ENCODE measurements at regions not wholly inside any gene's neighbourhood (a gene's known extent, or its start where the extent isn't known, plus 50 kb on each side); places are given as distances from the start of the nearest gene placed in this dataset.

DNA sequence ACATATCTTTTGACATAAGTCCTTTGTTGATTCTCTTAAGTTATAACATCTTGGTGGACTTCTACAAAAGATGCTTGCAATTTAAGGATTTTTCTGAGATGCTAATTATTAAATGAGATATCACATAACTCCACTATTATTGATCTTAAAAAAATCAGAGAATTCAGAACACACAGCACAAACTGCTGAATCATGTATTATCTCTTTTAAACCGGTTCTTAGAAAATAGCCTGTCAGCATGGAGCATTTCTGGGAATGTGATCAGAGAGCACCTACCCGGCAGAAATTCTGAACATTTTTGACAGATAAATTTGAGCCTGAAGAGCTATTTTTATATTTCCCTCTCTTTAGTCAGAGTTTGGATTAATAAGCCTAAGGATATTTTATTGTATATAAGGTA is 50.2 kb upstream of the PCLO start:
- Histone ChIP-seq H3K9me3 (ENCODE audit: low read depth) (no peaks in the 10 kb centered on the region), H3K4me2 (no peak overlapping the region), H3K79me2 (ENCODE audit: low read depth) (no peaks in the 10 kb centered on the region), H3K27me3 (no peaks in the 10 kb centered on the region), H3K9ac (no peak overlapping the region), H3K4me3 (no peak overlapping the region), H3K4me1 (peaks cover 9% of the 10 kb centered on the region), H2AFZ (replicated peaks) (peak overlapping the region; percentile 18), H3K36me3 (no peaks in the 10 kb centered on the region), H3F3A (ENCODE audit: low read depth) (no peaks in the 10 kb centered on the region), H4K20me1 (ENCODE audit: low read depth) (no peaks in the 10 kb centered on the region), H3K27ac (no peak overlapping the region)
- no peaks in the 10 kb centered on the region for H3K27me3 Mint-ChIP-seq (ENCODE audit: insufficient read depth, low read depth)
- no peaks in the 10 kb centered on the region for H3K4me1 Mint-ChIP-seq
- no peaks in the 10 kb centered on the region for H3K9me3 Mint-ChIP-seq
- no peak for DNase-seq (ENCODE audit: low spot score)
- H3K27ac Mint-ChIP-seq: no peak overlapping the region
- no peaks in the 10 kb centered on the region for H3K36me3 Mint-ChIP-seq
- no peak overlapping the region for H3K4me3 Mint-ChIP-seq
- TF ChIP-seq EZH2 (IDR thresholded peaks at IDR 0.05) (no peak), EZH2phosphoT487 (IDR thresholded peaks at IDR 0.05) (no peak)
- TF ChIP-seq, protein P1, sequence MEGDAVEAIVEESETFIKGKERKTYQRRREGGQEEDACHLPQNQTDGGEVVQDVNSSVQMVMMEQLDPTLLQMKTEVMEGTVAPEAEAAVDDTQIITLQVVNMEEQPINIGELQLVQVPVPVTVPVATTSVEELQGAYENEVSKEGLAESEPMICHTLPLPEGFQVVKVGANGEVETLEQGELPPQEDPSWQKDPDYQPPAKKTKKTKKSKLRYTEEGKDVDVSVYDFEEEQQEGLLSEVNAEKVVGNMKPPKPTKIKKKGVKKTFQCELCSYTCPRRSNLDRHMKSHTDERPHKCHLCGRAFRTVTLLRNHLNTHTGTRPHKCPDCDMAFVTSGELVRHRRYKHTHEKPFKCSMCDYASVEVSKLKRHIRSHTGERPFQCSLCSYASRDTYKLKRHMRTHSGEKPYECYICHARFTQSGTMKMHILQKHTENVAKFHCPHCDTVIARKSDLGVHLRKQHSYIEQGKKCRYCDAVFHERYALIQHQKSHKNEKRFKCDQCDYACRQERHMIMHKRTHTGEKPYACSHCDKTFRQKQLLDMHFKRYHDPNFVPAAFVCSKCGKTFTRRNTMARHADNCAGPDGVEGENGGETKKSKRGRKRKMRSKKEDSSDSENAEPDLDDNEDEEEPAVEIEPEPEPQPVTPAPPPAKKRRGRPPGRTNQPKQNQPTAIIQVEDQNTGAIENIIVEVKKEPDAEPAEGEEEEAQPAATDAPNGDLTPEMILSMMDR (IDR thresholded peaks at IDR 0.05): no peak
